ENCODE measurements at regions not wholly inside any gene's neighbourhood (a gene's known extent, or its start where the extent isn't known, plus 50 kb on each side); places are given as distances from the start of the nearest gene placed in this dataset.

DNA sequence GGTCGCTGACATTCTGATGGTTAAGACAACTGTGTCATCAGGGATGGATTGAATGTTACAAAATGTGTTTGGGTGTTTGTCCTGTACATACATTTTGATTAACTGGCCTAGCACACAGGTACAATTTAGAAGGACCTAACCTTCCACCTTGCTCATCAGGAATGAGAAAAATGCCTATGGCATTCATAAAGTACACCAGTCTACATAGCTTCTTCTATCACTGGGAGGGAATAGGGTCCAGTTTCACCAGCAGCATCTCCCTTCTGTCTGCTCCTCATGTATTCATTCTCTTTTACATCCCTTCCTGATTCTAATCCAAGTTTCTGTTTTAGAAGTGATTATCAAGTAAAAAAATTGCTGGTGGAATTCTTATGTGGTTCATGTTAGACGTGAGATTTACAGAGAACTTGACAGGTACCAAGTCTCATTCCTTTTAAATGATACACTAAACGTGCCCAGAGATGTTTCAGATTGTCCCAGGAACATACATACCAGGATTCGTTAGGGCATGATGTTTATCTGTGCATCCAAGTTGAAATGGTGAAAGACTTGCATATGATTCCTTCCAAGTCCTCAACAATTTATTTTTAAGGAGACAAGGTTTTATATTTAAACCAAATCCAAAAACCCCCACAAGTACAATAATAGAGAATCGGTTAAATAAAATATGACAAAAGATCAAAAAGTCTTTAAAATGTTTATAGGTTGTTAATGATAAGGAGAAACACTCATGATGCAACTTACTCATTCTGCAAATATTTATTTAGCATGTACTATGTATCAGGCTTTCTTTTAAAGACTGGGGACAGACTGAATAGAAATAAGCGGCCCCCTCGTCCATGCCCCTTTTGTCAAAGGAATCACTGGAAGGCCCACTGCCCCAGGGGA is 359.1 kb downstream of the ZNF674 start:
- TF ChIP-seq, protein P1, sequence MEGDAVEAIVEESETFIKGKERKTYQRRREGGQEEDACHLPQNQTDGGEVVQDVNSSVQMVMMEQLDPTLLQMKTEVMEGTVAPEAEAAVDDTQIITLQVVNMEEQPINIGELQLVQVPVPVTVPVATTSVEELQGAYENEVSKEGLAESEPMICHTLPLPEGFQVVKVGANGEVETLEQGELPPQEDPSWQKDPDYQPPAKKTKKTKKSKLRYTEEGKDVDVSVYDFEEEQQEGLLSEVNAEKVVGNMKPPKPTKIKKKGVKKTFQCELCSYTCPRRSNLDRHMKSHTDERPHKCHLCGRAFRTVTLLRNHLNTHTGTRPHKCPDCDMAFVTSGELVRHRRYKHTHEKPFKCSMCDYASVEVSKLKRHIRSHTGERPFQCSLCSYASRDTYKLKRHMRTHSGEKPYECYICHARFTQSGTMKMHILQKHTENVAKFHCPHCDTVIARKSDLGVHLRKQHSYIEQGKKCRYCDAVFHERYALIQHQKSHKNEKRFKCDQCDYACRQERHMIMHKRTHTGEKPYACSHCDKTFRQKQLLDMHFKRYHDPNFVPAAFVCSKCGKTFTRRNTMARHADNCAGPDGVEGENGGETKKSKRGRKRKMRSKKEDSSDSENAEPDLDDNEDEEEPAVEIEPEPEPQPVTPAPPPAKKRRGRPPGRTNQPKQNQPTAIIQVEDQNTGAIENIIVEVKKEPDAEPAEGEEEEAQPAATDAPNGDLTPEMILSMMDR (IDR thresholded peaks at IDR 0.05), result no peak
- no peak for TF ChIP-seq EZH2 (IDR thresholded peaks at IDR 0.05)

Data from neural progenitor cell (in vitro differentiated cells).